NAMALWA (cell line): ENCODE measurements at regions not wholly inside any gene's neighbourhood (a gene's known extent, or its start where the extent isn't known, plus 50 kb on each side); places are given as distances from the start of the nearest gene placed in this dataset.

Source experiments
- DNase-seq: peaks from one replicate; pipeline ENCODE4 v3.0.0-alpha.2; 2015; ENCODE audit warnings: low spot score

DNA sequence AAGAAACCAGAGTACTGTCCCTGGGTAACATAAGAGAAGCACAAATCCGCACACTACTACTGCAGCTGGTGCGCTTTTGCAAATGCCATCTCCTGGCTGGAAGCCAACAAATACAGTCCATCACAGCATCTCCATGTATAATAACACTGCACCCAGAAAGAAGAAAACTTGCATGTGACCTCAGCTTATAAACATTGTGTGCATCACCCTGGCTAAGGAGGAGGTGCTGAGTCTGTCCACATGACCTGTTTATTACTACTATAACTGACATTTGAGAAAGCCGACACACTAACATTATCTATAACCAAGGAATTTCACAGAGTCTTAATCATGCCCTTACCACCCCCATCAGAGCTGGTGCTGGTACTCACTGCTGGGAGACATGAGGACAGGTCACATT is 516.8 kb downstream of the CFAP47 start:
- no peak for DNase-seq

DNA sequence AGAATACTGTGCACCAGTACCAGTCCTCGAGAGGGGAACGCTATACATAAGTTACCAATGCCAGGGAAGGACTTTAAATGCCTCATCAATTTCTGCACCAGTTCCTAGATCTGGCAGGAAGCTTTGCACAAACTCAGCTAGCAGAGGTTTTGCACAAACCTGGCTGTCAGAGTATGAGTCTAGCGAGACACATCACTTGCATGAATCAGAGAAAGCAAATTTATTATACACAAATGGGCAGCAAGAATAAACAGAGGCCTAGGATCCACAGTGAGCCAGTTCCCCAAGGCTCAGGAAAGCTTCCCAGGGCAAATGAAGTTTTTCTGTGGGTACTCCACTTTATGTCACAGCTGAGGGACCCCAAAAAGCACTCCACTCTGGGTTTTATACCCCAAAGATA is 523.5 kb downstream of the CFAP47 start:
- no peak for DNase-seq

DNA sequence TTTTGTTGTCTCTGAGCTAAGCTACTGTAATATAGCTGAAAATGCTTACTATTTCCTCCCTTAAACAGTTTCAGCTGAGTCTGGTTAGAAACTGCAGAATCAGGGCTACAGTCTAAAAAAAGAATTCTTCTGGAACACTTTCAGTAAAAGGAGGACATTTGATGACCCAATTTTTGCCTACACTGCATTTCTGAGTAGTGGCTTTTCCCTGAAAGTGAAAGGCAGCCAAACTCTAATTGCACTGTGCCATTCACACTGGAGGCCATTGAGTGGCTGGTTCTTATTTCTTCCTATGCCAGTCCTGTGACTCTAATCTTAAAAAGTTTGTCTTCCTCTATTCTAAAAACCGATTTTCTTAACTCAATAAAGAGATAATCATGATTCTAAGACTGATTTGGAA is 526.0 kb downstream of the CFAP47 start:
- no peak for DNase-seq

DNA sequence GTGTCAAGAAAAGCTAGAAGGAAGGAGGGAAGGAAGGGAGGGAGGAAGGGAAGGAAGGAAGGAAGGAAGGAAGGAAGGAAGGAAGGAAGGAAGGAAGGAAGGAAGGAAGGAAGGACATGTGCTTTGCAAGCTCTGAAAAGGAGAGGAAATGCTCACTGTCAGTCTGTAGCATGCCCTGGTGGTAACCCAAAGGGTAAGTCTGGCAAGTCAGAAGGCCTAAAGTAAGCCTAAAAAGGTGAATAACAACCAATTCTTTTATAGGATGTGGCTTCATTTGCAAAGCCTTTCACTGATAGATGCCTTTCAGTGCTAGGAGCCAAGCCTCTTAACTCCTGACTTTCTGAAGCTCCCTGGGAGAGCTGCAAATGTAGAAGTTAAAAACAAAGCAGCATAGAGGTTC is 542.6 kb downstream of the CFAP47 start:
- no peak for DNase-seq

DNA sequence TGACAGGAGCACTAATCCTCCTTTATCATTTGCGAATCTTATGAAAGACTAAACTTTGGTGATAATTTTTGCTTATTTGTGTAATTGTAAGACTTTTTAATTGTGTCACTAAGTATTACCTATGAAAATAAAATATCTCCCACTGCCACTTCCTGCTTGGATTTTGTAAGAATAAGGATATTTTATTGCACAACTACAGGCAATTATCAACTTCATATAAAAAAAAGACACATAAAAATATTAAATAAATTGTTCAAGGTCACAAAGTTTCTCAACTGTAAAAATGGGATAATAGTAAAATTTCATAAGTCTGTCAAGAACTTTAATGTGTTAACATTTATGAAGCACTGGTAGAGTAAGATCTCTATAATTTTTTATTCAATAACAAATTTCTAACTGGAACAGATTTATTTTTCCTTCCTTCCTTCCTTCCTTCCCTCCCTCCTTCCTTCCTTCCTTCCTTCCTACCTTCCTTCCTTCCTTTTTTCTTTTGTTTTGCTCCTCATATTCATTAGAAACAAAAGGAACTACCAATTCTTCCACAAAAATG is 527.6 kb upstream of the FAM47C start:
- no peak for DNase-seq

DNA sequence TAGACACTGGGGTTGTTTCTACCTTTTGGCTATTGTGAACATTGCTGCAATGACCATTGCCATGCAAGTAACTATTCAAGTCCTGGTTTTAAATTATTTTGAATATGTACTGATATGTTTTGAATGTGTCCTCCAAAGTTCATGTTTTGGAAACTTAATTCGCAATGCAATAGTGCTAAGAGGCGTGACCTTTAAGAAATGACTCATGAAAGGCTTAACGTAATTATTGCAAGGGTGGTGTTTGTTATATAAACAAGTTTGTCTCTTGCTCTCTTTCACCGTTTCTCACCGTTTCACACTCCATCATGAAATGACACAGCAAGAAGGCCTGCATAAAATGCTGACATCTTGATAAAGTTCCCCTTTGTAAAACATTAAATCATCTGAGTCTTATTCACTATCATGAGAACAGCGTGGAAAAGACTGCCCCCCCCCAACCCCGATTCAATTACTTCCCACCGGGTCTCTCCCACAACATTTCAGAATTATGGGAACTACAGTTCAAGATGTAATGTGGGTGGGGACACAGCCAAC is 506.9 kb upstream of the FAM47C start:
- no peak for DNase-seq

DNA sequence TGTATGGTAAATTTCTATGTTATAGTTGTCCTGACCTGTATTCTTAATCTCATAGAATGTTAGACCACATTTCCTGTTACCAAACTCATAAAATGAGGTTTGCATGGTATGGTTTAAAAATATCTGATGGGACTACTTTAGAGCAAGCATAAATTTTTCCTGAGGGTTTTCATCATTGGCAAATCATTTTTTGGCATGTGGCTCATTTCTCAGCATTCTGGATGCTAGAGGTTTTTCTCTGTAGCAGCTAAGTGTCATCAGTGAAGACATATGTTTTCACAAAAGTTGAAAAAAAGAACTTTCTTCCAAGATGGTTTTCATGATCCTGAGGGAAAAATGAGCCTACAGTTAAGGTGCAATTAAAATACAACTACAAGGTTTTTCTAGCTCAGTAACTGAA is 503.5 kb upstream of the FAM47C start:
- no peak for DNase-seq

DNA sequence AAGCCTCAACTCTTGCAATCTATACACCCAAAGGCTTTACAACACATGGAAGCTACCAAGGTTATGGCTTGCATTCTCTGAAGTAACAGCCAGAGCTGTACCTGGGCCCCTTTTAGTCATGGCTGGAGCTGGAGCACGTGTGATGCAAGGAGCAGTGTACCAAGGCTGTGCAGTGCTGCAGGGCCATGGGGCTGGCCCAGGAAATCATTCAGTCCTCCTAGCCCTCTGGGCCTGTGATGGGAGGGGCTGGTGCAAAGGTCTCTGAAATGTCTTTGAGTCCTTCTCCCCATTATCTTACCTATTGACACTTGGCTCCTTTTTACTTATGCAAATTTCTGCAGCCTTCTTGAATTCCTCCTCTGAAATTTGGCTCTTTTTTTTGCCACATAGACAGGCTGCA is 500.1 kb upstream of the FAM47C start:
- DNase-seq = no peak

DNA sequence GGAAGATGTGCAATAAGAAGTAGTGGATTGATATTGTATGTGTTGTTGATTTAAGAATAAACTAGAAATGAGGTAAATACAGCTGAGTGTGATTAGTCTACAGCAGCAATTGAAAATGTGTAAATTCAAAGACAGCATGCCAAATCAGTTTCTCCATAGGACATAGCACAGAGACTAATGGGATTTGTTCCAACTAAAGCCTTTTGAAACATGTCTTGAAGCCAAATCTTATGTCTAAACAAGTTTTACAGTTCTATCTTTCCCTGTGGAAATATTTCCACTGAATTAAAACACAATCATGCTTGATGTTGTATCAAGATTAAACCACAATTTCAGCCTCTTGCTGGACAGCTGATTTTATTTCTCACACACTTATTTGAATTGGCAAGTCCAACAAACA is 497.4 kb upstream of the FAM47C start:
- no peak for DNase-seq

DNA sequence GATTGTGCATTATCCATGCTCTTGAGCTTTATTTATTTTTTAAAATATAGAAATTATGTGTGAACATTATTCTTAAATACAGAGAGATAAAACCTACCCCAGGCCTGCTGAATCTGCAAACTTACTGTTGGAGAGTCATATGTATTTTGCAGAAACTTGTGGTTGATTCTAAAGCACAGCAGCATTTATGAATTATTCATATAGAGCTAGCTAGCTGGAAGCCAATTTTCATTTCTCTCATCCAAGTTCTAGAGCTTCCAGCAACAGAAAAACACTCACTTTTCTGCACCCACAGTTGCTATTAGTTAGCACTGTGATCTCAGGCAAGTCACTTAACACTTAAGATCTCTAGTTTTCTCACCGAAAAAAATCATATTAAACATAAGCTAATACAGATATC is 479.5 kb upstream of the FAM47C start:
- DNase-seq = no peak

DNA sequence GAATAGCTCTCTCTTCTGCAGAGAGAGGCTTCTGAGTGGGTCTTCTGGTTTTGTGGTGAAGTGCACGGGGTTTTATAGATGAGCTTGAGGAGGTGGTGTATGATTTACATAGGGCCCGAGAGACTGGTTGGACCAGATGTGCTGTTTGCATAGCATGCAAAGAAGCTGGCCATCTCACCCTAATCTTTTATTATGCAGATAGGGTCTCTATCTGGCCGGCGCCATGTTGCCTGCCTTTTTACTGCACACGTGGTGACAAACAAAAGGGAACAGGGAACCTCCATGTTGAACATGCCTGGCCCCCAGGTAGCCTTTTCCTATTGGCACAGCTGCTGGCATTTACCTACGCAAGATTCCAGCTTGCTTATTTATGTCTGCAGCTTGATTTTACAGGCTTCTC is 473.3 kb upstream of the FAM47C start:
- DNase-seq = no peak

DNA sequence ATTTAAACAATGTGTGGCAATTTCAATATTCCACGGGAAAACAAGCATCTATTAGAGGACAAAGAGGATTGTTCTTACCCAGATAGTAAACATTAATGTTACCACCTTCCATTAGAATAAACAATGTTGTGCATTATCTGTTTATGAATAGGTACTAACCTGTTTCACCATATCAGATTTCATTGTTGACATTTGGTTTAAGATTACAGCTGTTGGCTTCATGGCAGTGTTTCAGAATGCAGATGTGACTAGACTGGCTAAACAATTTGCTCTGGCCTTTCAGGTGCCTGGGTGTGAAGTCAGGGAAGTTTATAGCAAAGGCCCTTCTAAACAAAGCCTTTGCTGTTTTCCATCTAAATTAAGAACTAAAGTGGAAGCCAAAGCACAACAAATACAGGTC is 464.7 kb upstream of the FAM47C start:
- no peak for DNase-seq

DNA sequence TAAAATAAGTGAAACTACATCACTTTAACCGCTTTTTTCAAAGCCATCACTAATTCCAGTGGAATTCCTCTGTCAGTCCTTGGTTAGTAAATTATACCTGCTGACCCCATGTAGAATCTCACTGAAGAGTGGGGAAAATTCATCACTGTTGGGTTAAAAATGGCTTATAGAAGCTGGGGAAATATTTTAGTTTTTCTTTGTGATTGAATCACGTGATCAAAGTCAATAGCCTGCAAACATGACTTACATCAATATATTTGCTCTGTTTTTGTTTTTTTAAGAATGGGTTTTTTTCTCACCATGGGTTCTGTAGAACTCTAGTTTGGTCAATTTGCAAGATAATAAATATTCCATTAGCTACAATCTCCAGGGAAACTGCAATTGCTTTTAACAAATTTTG is 445.2 kb upstream of the FAM47C start:
- DNase-seq = no peak

DNA sequence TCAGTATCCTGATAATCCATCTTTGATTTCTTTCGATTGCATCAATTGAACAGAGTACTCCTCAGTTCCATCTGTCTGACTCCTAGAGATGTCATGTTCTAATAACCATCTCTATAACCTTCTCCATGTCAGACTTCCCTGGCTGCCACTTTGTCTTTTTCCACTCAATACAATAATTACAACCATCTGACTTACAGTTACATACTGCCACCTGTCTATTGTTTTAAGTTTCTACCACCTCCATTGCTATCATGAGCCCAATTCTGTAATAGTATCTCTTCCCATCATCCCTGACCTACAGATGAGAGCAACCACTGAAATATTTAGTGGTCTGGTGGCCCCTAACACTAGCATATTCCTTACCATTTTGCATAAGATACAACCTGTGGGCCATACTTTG is 439.2 kb upstream of the FAM47C start:
- no peak for DNase-seq

DNA sequence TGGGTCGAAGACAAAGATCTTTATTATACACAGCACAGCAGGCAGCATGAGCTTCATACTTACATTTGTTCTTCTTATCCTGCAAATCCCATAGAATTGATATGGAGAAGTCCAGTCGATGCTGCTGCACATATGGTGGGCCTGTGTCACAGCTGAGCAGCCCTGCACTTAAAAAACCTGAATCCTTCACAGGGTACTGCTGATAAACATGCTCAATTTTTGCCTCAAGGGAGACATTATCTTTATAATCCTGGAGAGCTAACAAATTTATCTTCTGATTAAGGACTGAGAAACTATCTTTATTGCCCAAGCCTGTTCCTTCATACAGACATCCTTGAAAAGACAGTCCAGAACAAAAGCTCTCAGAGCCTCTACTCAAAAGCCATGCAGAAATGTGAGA is 434.4 kb upstream of the FAM47C start:
- no peak for DNase-seq

DNA sequence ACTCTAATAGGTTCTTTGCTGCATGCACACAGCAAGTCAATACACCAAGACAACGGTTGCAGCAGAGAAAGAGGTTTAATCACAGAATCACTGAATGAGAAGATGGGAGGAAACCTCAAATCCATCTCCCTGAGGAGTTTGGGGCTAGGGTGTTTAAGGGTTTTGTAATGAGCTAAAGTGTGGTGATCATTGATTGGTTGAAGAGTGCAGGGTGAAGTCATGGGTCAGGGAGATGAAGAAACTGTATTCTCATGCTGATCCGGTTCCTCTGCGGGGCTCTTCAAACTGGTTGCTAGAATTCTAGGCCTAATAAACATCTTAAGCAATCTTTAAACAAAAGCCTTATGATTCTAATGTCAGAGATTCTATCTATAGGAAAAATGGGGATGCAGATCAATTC is 432.5 kb upstream of the FAM47C start:
- no peak for DNase-seq

DNA sequence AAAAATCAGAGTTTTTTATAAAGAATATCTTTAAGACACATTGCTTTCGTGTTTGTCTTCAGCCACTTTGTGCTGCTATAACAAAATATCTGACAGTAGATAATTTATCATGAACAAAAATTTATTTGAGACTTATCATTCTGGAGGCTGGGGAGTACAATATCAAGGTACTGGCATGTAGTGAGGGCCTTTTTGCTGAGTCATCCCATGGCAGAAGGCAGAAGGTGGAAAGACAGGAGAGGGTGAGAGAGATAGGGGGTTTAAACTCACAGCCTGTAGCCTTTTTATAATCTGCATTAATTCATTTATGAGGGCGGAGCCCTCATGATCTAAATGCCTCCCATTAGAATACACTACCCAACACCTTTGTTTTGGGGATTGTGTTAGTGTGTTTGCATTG is 431.2 kb upstream of the FAM47C start:
- DNase-seq = no peak

DNA sequence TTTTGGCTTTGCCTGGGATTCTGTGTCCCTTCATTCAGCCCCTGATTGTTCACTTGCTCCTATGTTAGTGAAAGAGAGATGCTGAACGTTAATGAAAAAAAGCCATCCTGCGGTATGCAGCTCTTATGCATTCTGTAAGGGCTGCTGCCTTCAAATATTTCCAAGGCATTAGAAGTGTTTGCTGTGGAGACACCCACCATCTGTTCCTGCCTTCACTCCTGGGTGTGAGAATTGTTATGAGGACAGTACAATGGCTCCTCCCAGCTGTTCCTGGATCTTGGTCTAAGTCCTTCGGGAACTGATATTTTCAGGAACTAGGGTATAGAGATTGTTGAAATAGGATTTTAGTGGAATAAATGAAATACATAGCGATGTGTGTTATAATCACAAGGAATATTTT is 427.1 kb upstream of the FAM47C start:
- no peak for DNase-seq

DNA sequence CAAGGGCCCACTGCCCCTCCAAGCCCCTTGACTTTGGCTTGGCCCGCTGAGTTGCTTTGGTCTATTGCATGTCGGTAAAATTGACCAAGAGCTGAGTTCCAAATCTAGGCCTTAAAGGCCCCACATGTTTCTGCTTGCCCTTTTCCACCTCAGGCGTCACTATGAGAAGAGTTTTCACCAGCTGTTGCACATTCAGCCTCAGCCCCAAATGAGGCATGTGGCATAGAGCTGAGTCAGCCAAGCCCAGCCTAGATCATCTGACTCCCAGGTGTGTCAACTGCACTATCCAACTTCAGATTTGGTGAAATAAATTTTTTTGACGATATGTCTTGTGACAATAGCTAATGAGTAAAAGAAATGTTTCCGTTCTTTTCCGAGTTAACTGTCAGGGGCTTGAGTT is 424.5 kb upstream of the FAM47C start:
- DNase-seq = no peak

DNA sequence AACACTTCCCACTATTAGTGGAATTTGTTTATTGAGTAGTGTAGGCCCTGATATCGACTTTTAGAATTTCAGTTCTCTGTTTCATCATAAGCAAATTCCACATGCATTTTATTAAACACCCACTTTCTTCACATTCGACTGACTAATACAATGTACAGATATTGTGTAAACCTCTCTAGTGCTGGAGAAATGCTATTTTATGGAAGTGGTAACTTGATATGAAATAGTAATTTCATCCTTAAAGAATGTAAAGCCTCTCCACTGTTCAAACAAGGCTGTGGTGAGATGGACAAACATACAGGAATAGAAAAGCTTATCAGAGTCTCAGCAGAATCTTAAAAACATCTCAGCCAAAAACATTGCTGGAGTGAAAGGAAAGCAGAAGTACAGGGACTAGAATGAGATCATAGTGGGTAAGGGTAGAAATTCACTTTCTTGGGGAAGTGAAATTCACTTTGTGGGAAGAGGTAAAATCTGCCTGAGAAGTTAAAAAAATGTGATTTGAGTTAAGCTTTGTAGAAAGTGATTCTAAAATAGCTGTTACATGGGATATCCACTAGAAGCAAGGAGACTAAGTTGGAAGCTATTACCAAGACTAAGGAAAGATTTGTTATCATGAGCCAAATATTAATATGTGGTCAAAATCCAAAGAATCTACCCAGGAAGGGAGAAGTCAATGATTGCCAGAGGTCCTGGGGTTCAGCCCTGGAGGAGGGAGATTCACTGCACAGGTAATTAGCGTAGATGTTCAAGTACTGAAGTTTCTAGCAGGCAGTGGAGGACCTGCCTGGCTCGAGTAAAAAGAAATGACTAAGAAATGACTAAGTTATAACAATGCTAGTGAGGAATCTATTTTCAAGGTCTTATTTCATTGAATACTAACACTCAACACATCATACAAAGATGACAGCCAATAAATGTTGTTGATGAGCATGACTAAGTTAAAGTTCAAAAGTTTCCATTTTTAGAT is 398.3 kb upstream of the FAM47C start:
- DNase-seq = no peak

DNA sequence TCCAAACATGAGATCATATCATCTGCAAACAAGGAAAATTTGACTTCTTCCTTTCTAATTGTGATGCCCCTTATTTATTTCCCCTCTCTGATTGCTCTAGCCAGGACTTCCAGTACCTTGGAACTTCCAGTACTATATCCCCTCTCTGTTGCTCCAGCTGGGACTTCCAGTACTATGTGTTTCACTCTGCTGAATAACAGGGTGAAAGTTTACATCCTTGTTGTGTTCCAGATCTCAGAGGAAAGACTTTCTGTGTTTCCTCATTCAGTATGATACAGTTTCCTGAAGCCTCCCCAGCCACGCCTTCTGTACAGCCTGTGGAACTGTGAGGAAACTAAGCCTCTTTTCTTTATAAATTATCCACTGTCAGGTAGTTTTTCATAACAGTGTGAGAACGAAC is 381.3 kb upstream of the FAM47C start:
- no peak for DNase-seq

DNA sequence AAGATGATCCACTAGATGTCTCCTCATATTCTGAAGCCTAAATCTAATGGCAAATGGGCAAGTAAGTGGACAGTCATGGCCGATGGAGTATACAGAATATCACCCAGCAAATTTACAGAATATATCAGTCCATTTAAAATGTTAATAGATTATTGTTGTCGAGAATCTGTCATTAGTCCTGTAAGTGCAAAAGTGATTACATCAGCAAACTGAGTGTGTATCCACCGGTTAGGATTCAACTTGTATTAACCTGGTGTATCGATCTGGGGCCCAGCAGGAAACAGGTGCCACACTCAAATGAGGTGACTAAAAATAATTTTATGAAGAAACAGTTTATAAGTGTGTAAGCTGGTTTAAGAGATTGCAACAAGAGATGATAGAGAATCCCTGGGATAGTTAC is 367.9 kb upstream of the FAM47C start:
- no peak for DNase-seq

DNA sequence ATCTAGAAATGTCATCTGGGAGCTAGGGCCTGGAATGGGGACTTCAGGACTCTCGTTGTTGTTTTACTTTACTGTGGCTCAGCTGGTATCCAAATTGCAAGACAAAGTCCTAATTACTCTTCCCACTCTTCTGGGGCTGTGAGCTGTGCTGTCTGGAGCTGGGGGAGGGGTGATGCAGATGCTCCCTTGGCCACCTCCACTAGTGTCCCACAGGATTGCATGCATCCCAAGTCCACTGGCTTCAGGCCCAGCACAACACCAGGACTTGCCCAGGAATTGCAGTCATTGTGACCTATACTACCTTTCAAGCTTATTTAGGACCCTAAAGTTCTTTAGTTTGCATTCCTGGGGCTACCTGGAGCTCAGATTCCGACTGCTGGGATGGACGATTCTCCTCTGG is 366.1 kb upstream of the FAM47C start:
- no peak for DNase-seq

DNA sequence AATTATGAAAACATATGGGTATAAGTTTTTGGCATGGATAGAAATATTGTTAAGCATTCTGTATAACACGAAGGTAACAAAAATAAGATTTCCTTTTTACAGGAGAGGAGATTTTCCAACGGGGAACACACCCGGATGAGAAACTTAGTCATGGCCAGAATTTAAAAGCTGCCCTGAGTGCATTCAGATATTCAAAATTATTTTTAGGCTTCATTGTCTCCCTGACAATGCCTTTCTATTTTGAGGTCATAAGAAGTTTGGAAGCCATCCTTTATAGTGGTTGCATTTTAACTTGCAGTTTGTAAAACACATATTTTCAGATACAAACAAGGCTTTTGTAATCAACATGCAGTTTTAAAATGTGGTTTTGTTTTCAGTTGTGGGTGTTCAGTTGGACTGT is 357.5 kb upstream of the FAM47C start:
- no peak for DNase-seq
